GM19438 (cell line): ENCODE measurements at regions not wholly inside any gene's neighbourhood (a gene's known extent, or its start where the extent isn't known, plus 50 kb on each side); places are given as distances from the start of the nearest gene placed in this dataset.

Source experiments
- ATAC-seq: cut with Tn5 transposase; IDR thresholded peaks from one replicate; pipeline ENCODE4 v1.9.1; 2021; ENCODE audit warnings: low read depth; ENCODE audit not compliant: unreplicated experiment

- ATAC-seq, result no peak
Measured at GRCh38 chr1:38114241-38115026, 67.8 kb upstream of the POU3F1 start.

DNA sequence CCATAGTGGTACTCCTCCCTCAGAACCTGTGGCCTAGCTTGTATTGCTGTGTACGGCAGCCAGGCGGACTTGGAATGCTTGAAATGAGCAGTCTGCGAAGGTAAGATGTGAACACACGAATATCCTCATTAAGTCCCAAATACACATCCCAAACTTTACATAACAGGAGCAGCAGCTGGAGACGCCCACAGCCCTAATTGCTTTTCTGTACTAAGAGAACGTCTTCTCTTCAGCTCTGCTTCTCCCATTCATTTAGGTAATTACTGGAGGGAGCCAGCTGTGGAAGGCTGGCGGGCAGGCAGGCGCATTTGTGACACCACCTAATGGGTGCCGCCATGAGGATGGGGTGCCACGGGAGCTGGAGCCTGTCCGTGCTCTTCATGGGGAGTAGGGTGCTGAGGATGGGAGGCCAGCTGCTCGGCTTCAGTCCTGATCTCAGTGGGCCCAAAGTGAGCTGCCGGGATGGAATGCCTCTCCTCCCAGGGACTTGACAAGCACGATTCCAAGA is 66.6 kb upstream of the POU3F1 start:
- no peak for ATAC-seq

- ATAC-seq, result no peak
Measured at GRCh38 chr1:38111589-38111988, 65.0 kb upstream of the POU3F1 start.

- ATAC-seq, result no peak
Measured at GRCh38 chr1:38105267-38105666, 58.7 kb upstream of the POU3F1 start.

- ATAC-seq, result no peak
Measured at GRCh38 chr1:38102636-38103035, 56.0 kb upstream of the POU3F1 start.

DNA sequence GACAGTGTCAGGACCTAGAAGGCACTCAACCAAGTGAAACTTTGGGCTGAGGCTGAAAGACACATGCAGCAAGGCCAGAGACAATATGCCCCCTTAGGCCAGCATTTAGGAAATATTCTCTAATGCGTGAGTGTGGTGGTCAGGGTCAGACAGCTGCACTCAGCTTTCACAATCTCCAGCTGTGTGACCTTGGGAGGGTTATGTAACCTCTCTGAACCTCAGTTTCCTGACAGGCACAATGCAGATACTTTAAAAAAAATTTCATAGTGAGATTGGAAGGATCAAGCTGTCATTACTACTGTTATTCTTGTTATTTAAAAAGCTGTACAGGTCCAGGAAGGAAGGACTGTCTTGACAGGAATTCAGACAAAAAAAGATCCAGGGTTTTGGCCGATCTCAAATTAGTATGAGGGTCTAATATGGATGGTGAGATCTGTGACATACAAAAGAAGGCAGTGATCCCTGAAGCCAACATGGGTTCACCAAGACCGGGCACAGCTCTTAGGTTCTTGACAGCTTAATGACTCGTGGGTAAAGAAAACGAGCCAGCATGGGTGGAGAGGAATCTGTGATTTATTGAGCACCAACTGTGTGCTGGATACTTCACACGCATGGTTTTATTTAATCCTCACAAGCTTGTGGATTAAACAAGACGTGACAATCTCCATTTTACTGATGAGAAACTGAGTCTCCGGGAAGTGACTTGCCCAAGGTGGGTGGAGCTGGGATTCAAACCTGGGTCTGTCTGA is 54.6 kb upstream of the POU3F1 start:
- ATAC-seq, result no peak

DNA sequence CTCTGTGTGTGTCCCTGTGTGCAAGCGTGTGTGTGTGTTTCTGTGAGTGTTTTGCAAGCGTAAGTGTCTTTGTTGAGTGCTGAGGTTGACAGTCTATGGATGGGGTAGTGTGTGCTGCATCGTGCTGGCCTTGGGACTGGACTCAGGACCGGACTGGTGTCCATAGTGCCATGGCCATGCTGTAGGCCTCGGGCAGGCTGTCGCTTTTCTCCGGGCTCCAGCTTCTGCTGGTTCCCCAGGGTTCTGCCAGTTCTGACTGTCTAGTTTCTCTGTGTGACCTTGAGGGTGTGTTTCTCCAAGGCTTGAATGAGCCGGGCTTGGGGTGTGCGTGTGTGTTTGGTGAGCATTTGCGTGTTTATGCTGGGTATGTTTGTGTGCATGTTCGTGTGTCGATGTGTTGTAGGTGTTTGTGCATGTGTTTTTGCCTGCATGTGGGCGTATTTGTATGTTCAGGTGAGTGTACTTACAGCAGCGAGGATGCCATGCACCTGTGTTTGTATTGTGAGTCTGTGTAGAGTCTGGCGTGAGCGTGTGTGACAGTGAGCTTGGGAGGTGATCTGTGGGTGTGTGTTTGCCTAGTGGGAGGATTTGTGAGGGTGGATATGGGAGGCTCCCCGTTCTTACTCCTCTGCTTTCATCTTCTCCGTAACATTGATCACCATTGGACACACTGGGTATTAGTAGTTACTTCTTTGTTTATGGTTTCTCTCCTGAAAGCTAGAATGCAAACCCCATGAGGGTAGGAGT is 51.7 kb upstream of the POU3F1 start:
- no peak for ATAC-seq

- no peak for ATAC-seq
Measured at GRCh38 chr1:38097284-38097898, 50.8 kb upstream of the POU3F1 start.
